ENCODE measurements at regions not wholly inside any gene's neighbourhood (a gene's known extent, or its start where the extent isn't known, plus 50 kb on each side); places are given as distances from the start of the nearest gene placed in this dataset.

- DNase-seq (ENCODE audit: low spot score) (no peak), ATAC-seq (ENCODE audit: low FRiP score) (no peak)
- no peak for TF ChIP-seq CTCF (IDR thresholded peaks at IDR 0.05)
Observed at GRCh38 chr4:31667686-31668085, 947.5 kb downstream of the PCDH7 start.

- no peak for ATAC-seq (ENCODE audit: low FRiP score)
- DNase-seq (ENCODE audit: low spot score), result no peak
- no peak for TF ChIP-seq CTCF (IDR thresholded peaks at IDR 0.05)
Observed at GRCh38 chr4:31674313-31674947, 954.3 kb downstream of the PCDH7 start.

GRCh38 chr4:31678356-31678755 is 958.2 kb downstream of the PCDH7 start:
- TF ChIP-seq CTCF (IDR thresholded peaks at IDR 0.05), result no peak
- DNase-seq (ENCODE audit: low spot score) (no peak), ATAC-seq (ENCODE audit: low FRiP score) (no peak)

GRCh38 chr4:31682796-31683195 is 962.6 kb downstream of the PCDH7 start:
- DNase-seq (ENCODE audit: low spot score), result no peak
- no peak for TF ChIP-seq CTCF (IDR thresholded peaks at IDR 0.05)
- ATAC-seq (ENCODE audit: low FRiP score), result no peak

- no peak for ATAC-seq (ENCODE audit: low FRiP score)
- no peak for TF ChIP-seq CTCF (IDR thresholded peaks at IDR 0.05)
Observed at GRCh38 chr4:31687717-31688342, 967.7 kb downstream of the PCDH7 start.

GRCh38 chr4:31692399-31692940 is 972.3 kb downstream of the PCDH7 start:
- no peak for TF ChIP-seq CTCF (IDR thresholded peaks at IDR 0.05)
- peak; percentile 6 for ATAC-seq (ENCODE audit: low FRiP score)
- DNase-seq (ENCODE audit: low spot score), result no peak

More at GRCh38 chr4:31687717-31688342, 967.7 kb downstream of the PCDH7 start:
- DNase-seq (ENCODE audit: low spot score), result no peak

- ATAC-seq (ENCODE audit: low FRiP score), result no peak
- no peak for DNase-seq (ENCODE audit: low spot score)
- no peak for TF ChIP-seq CTCF (IDR thresholded peaks at IDR 0.05)
Observed at GRCh38 chr4:31701256-31701655, 981.1 kb downstream of the PCDH7 start.

All from omental fat pad (tissue), 3 donors.